ENCODE measurements at regions not wholly inside any gene's neighbourhood (a gene's known extent, or its start where the extent isn't known, plus 50 kb on each side); places are given as distances from the start of the nearest gene placed in this dataset.
"Not testable (repeated sequence)": the region's sequence is repeated elsewhere in the genome, so short reads cannot be mapped to it uniquely, and the experiment has no call there.

DNA sequence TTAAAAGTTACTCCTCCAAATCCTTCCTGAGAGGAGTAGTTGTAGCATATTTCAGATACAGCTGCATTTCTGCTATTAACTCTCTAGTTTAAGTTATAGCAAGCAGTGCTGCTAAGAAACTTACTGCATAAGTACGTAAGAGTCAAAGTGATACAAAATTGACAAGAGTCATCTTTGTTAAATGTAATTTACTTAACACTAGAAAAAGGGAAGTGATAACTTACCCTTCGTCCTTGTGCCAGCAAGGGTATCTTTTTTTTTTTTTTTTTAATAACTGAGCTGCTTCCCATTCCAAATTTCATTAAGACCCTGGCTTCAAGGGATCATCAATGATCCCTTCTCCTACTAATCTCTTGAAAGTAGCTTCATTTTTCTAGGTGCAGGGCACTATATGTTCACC, 493.0 kb downstream of the PLCL1 start:
- H3K9me3 Mint-ChIP-seq = no peaks in the 10 kb centered on the region
- no peaks in the 10 kb centered on the region for H3K36me3 Mint-ChIP-seq (ENCODE audit: low read depth)
- no peak overlapping the region for H3K4me3 Mint-ChIP-seq
- H3K27ac Mint-ChIP-seq = no peak overlapping the region
- peaks cover 5% of the 10 kb centered on the region for H3K27me3 Mint-ChIP-seq
- no peak for DNase-seq
- no peaks in the 10 kb centered on the region for H3K4me1 Mint-ChIP-seq
- no peak for ATAC-seq

DNA sequence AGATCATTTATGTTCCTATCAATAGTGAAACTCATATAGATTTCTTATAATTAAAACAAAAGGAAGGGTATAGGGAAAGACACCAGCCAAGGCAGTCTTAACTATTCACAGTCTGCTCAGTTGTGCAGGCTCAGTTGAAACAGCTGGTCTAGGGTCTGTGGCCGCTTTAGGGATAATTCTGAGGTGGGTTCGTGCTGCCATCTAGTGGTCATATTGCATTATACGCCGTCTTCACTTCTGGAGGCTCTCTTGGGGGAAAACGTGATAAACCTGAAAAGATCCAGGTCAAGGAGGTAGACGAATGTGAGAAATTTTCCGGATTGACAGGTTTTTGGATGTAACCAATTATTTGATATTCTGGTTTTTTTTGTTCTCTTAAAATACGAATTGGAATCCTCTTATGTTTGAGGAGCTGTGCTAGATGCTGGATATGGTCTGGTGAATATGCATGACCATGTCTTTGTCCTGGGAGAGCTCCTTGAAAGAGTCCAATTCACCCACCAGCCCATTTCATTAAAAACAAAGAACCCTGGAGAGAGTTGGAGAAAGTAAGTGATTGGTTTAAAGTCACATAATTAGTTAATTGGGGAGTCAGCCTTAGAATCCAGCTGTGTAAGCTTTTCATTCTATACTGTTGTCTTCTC, 492.4 kb downstream of the PLCL1 start:
- no peak overlapping the region for H3K4me3 Mint-ChIP-seq
- no peaks in the 10 kb centered on the region for H3K36me3 Mint-ChIP-seq (ENCODE audit: low read depth)
- H3K27ac Mint-ChIP-seq = no peak overlapping the region
- DNase-seq (peak; percentile 59), ATAC-seq (peak; percentile 68)
- H3K4me1 Mint-ChIP-seq = no peaks in the 10 kb centered on the region
- peaks cover 5% of the 10 kb centered on the region for H3K27me3 Mint-ChIP-seq
- no peaks in the 10 kb centered on the region for H3K9me3 Mint-ChIP-seq

DNA sequence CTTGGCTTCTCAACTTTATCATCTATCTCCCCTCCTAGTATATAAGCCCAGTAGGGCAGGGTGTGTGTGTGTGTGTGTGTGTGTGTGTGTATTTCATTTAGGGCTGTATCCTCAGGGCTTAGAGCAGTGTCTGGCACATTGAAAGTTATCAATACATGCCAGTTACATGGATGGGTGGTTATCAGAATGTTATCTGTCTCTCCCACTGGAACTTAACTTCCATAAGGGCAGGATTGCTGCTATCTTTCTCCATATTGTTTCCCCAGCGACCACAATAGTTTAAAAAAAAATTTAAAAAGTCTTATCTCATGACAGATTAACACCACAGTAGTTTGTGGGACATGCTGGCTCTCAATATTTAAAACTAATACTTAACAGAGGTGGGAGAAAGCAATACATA, 488.9 kb downstream of the PLCL1 start:
- Mint-ChIP-seq H3K4me1 (no peaks in the 10 kb centered on the region), H3K36me3 (ENCODE audit: low read depth) (no peaks in the 10 kb centered on the region), H3K9me3 (no peaks in the 10 kb centered on the region), H3K4me3 (no peak overlapping the region), H3K27me3 (peaks cover 5% of the 10 kb centered on the region), H3K27ac (no peak overlapping the region)
- ATAC-seq (no peak), DNase-seq (no peak)

DNA sequence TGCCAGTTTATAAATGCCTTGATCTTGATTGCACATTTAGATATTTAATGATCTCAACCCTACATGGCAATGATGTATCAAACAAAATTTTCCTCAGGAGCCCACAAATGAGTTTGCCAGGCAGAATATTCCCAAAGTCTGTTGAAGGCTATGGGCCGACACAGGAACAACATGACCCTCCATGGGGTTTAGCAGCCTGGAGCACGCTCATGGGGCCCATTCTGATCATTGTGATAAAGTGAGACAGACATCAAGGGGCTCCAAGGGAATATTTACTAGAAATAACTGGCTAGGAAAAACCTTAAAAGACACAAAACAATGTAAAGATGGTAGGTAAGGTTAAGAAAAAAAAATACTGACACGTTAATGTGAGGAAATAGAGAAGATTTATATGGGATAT, 485.4 kb downstream of the PLCL1 start:
- no peak overlapping the region for H3K4me3 Mint-ChIP-seq
- no peak for ATAC-seq
- H3K36me3 Mint-ChIP-seq (ENCODE audit: low read depth) = no peaks in the 10 kb centered on the region
- no peak for DNase-seq
- H3K27ac Mint-ChIP-seq = no peak overlapping the region
- no peaks in the 10 kb centered on the region for H3K9me3 Mint-ChIP-seq
- H3K4me1 Mint-ChIP-seq = no peaks in the 10 kb centered on the region
- peaks cover 3% of the 10 kb centered on the region for H3K27me3 Mint-ChIP-seq

DNA sequence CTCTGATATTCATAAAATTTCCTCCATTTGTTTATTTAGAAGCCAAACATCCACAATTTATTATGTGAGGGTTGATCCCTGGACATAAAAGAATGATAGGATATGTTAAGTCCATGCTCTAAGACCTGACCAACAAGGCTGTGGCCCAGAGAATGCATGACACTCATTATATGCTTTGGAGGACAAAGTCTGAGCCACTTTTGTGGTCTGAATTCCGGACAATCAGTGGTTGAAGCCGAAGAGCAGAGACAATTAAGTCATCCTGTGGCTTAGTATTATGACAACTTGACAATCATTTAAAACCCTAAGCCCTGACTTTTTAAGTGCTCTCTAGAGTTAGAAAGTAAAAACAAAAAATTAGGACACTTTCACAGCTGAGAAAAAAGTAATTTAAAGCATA, 483.3 kb downstream of the PLCL1 start:
- peaks cover 11% of the 10 kb centered on the region for H3K27me3 Mint-ChIP-seq
- ATAC-seq (no peak), DNase-seq (no peak)
- H3K4me1 Mint-ChIP-seq = no peaks in the 10 kb centered on the region
- no peak overlapping the region for H3K27ac Mint-ChIP-seq
- no peaks in the 10 kb centered on the region for H3K9me3 Mint-ChIP-seq
- no peak overlapping the region for H3K4me3 Mint-ChIP-seq
- no peaks in the 10 kb centered on the region for H3K36me3 Mint-ChIP-seq (ENCODE audit: low read depth)

DNA sequence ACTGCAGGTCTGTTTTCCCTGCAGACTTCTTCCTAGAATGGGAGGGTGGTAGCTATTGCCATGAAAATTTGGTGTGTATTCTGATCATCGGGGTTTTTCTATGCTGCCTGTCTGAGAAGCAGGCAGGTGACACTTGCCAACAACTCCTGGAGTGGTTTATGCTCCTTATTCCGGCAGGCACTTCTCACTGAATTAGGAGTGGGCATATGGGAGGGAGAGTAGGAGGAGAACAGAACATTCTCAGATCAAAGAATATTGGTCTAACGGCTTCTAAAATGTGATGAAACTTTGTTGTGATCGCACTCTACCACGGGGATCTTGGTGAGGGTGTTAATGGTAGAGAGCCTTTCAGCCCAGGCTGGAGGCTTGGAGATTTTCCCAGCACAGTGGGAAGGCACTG, 480.8 kb downstream of the PLCL1 start:
- no peaks in the 10 kb centered on the region for H3K9me3 Mint-ChIP-seq
- H3K27me3 Mint-ChIP-seq = peaks cover 22% of the 10 kb centered on the region
- no peak overlapping the region for H3K27ac Mint-ChIP-seq
- H3K4me3 Mint-ChIP-seq = no peak overlapping the region
- ATAC-seq (no peak), DNase-seq (no peak)
- no peaks in the 10 kb centered on the region for H3K36me3 Mint-ChIP-seq (ENCODE audit: low read depth)
- no peaks in the 10 kb centered on the region for H3K4me1 Mint-ChIP-seq

DNA sequence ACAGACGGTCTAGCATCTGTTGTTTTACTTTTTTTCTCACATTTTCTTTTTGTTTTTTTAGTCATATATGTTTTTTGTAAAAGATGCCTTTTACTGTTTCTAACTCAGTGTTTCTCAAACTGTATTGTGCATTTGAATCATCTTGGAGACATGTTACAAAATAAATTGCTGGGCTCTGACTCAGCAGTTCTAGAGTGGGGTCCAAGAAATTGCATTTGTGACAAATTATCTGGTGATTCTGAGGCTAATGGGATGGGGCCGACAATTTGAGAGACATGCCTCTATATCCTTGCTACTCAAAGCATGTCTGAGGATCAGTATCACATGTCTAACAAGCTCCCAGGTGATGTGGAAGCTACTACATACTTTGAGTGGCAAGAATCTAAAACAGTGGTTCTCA, 478.8 kb downstream of the PLCL1 start:
- H3K9me3 Mint-ChIP-seq = no peaks in the 10 kb centered on the region
- no peak for DNase-seq
- no peaks in the 10 kb centered on the region for H3K36me3 Mint-ChIP-seq (ENCODE audit: low read depth)
- no peak overlapping the region for H3K27ac Mint-ChIP-seq
- H3K4me1 Mint-ChIP-seq = no peaks in the 10 kb centered on the region
- no peak overlapping the region for H3K4me3 Mint-ChIP-seq
- ATAC-seq = no peak
- H3K27me3 Mint-ChIP-seq = peaks cover 22% of the 10 kb centered on the region

DNA sequence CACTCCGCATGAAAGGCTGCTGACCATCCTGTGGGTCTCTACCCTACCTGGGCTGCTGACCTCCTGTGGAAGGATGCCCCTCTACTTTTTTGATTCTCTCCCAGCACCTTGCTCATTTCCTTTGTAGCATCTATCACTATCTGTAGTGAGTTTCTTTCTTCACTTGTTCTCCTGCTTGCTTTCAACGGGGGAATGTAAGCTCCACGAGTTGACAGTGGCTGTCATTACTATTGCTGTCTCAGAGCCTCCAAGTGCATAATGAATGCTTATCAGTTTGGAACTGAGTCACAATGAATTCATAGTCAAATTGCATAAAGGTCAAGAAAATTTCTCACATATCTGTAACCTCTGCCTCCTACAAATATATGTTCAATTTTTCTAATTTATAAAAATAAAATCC, 477.7 kb downstream of the PLCL1 start:
- no peak overlapping the region for H3K4me3 Mint-ChIP-seq

DNA sequence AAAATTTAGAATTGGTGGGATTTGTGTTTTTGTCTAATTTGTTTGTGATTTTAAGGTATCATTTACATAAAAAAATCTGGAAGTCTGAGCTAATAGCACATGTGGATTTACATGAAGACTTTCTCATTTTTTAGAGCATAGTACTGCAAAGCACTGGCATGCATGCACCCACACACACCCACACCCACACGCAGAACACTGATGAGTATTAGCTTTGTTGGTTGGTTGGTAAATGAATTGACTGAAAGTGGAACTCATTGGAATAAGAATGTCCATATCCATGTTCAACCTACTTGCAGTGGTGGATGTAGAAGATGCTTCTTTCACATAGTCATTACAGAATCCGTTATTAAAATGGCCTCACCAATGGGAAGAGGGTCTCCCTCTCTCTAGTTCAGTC, 475.8 kb downstream of the PLCL1 start:
- H3K36me3 Mint-ChIP-seq (ENCODE audit: low read depth) = no peaks in the 10 kb centered on the region
- H3K9me3 Mint-ChIP-seq = no peaks in the 10 kb centered on the region
- H3K27me3 Mint-ChIP-seq = peaks cover 20% of the 10 kb centered on the region
- ATAC-seq = no peak
- H3K27ac Mint-ChIP-seq = no peak overlapping the region
- H3K4me3 Mint-ChIP-seq = no peak overlapping the region
- no peak for DNase-seq
- H3K4me1 Mint-ChIP-seq = no peaks in the 10 kb centered on the region

More for the DNA sequence above, 477.7 kb downstream of the PLCL1 start:
- Mint-ChIP-seq H3K9me3 (no peaks in the 10 kb centered on the region), H3K27ac (no peak overlapping the region), H3K27me3 (peaks cover 22% of the 10 kb centered on the region), H3K4me1 (no peaks in the 10 kb centered on the region), H3K36me3 (ENCODE audit: low read depth) (no peaks in the 10 kb centered on the region)
- ATAC-seq (no peak), DNase-seq (no peak)

DNA sequence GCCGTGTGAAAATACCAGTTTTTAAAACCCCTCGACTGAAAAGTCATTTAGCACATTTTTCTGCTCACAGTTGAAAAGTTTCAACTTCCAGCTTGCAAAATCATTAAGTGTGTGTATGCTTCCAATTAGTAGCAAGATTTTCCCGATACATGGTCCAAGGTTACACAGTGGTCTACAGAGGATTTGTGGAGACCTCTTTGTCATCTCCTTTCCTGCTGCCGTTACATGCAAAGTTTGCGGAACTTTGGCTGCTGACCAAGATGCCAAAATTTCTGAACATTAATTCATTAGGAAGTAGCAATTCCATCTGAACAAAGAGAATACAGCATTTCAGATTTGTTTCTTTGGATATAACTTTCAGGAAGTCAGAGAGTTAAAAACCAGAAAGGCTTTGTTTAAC, 474.6 kb downstream of the PLCL1 start:
- no peaks in the 10 kb centered on the region for H3K36me3 Mint-ChIP-seq (ENCODE audit: low read depth)
- ATAC-seq (no peak), DNase-seq (no peak)
- H3K27me3 Mint-ChIP-seq = peaks cover 18% of the 10 kb centered on the region
- no peak overlapping the region for H3K27ac Mint-ChIP-seq
- no peaks in the 10 kb centered on the region for H3K4me1 Mint-ChIP-seq
- no peaks in the 10 kb centered on the region for H3K9me3 Mint-ChIP-seq
- no peak overlapping the region for H3K4me3 Mint-ChIP-seq

DNA sequence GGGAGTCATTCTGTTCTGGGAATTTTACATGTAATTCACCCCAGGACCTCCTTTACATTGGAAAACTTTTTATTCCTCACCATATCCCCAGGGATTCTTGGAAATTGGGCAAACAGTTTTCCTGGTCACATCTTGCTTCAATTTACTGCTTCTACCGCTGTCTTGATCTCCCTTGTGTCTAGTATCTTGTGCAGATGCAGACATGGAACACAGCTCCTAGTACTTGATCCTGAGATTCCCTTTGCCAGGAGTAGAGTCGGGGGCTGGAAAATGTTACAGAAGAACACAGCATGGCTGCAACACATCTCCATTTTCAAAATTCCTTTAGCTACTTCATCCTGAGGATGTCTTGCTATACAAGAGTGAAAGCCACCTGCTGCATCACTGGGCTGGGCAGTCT, 472.8 kb downstream of the PLCL1 start:
- no peaks in the 10 kb centered on the region for H3K9me3 Mint-ChIP-seq
- H3K4me1 Mint-ChIP-seq = no peaks in the 10 kb centered on the region
- H3K36me3 Mint-ChIP-seq (ENCODE audit: low read depth) = no peaks in the 10 kb centered on the region
- no peak for ATAC-seq
- no peak overlapping the region for H3K27ac Mint-ChIP-seq
- no peak overlapping the region for H3K4me3 Mint-ChIP-seq
- peaks cover 11% of the 10 kb centered on the region for H3K27me3 Mint-ChIP-seq
- DNase-seq = no peak

DNA sequence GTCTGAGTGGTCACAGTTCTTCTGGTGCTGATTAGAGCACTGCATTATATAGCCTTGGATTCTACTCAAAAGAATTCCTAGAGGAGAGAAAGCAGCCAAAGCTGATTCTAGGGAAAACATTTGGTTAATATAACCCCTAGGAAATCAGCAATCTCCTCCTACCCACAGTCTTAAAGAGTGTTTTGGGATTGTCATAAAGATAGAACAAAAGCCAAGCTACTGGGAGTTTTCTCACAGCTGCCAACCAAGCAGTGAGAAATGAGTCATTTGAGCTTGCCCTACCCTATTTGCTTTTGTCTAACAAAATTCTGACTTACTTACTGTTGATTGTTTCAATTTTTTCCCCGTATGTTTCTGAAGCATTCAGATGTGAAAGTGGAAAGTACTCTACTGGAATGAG, 469.3 kb downstream of the PLCL1 start:
- ATAC-seq = no peak
- Mint-ChIP-seq H3K36me3 (ENCODE audit: low read depth) (no peaks in the 10 kb centered on the region), H3K4me3 (no peak overlapping the region), H3K9me3 (no peaks in the 10 kb centered on the region), H3K27ac (no peak overlapping the region), H3K27me3 (no peaks in the 10 kb centered on the region), H3K4me1 (no peaks in the 10 kb centered on the region)
- DNase-seq = no peak

DNA sequence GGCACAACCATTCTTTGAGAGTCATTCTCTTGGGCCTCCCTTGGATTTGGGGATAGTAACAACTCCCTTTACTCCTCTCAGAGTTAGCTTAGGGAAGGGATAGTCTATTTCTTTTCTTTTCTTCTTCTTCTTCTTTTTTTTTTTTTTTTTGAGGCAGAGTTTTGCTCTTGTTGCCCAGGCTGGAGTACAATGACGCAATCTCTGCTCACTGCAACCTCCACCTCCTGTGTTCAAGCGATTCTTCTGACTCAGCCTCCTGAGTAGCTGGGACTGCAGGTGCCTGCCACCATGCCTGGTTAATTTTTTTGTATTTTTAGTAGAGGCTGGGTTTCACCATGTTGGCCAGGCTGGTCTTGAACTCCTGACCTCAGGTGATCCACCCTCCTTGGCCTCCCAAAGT, 465.8 kb downstream of the PLCL1 start:
- not testable (repeated sequence) for ATAC-seq; DNase-seq; H3K27ac Mint-ChIP-seq; H3K36me3 Mint-ChIP-seq (ENCODE audit: low read depth); H3K4me1 Mint-ChIP-seq; H3K27me3 Mint-ChIP-seq; H3K4me3 Mint-ChIP-seq; H3K9me3 Mint-ChIP-seq

DNA sequence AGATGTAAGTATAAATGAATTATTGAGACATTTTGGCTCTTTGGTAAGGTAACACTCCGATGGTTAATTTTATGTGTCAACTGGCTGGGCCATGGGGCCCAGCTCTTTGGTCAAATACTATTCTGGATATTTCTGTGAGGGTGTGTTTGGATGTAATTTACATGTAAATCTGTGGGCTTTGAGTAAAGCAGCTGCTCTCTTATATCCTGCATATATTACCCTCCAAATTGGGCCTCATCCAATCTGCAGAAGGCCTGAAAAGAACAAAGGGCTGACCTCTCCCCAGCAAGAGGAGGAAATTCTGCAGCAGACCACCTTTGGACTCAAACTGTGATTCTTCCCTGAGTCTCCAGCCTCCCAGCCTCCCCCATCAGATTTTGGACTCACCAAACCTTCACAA, 464.1 kb downstream of the PLCL1 start:
- Mint-ChIP-seq H3K27ac (no peak overlapping the region), H3K9me3 (no peaks in the 10 kb centered on the region), H3K4me3 (no peak overlapping the region), H3K4me1 (no peaks in the 10 kb centered on the region), H3K36me3 (ENCODE audit: low read depth) (no peaks in the 10 kb centered on the region), H3K27me3 (peaks cover 3% of the 10 kb centered on the region)
- ATAC-seq (no peak), DNase-seq (no peak)

DNA sequence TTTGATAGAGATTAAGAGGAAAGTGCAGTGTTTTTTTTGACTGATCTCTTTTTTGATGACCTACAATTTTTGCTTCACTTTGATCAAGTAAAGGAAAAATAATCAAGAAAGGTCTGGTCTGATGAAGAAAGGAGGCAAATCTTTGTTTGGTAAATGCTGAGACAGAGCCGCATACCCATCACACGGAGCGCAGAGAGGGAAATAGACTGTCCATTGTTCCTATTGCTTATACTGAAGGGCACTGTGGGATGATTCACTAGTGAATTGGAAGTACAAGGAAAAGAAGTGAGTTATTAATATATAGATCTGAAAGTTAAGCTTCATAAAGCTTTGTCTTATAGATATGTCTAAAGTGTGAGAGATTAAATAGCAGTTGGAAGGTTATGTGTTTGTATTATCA, 455.1 kb downstream of the PLCL1 start:
- Mint-ChIP-seq H3K36me3 (ENCODE audit: low read depth) (no peaks in the 10 kb centered on the region), H3K9me3 (no peaks in the 10 kb centered on the region), H3K4me3 (no peak overlapping the region), H3K4me1 (no peaks in the 10 kb centered on the region), H3K27me3 (peaks cover 4% of the 10 kb centered on the region), H3K27ac (no peak overlapping the region)
- DNase-seq (no peak), ATAC-seq (no peak)

DNA sequence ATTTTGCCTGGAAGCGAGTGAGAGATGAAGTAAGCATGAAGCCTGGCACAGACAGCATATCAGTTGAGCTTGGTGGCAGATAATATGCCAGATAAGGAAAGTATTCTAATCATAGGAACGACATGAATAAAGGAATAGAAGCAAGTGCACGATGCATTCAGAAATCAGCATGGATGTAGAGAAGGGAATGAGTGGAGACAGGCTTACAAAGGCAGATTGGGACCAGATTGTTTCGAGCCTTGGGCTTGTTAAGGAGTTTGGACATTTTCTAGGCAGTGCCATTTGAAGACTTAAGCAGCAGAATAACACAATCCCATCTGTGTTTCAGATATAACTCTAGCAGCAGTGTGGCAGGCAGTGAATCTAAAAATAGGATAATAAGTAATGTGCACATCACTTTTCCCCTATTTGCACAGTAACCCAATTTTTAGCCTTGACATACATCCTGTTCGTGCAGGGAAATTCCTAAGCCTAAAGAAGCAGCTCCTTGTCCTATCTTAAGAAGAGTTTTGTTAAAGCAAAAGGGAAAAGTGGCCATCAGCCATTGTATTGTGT, 450.2 kb downstream of the PLCL1 start:
- Mint-ChIP-seq H3K27ac (no peak overlapping the region), H3K4me1 (no peaks in the 10 kb centered on the region), H3K4me3 (no peak overlapping the region), H3K27me3 (peaks cover 4% of the 10 kb centered on the region), H3K36me3 (ENCODE audit: low read depth) (no peaks in the 10 kb centered on the region), H3K9me3 (no peaks in the 10 kb centered on the region)
- ATAC-seq (no peak), DNase-seq (no peak)
